ENCODE measurements at regions not wholly inside any gene's neighbourhood (a gene's known extent, or its start where the extent isn't known, plus 50 kb on each side); places are given as distances from the start of the nearest gene placed in this dataset.
"Not testable (repeated sequence)": the region's sequence is repeated elsewhere in the genome, so short reads cannot be mapped to it uniquely, and the experiment has no call there.

DNA sequence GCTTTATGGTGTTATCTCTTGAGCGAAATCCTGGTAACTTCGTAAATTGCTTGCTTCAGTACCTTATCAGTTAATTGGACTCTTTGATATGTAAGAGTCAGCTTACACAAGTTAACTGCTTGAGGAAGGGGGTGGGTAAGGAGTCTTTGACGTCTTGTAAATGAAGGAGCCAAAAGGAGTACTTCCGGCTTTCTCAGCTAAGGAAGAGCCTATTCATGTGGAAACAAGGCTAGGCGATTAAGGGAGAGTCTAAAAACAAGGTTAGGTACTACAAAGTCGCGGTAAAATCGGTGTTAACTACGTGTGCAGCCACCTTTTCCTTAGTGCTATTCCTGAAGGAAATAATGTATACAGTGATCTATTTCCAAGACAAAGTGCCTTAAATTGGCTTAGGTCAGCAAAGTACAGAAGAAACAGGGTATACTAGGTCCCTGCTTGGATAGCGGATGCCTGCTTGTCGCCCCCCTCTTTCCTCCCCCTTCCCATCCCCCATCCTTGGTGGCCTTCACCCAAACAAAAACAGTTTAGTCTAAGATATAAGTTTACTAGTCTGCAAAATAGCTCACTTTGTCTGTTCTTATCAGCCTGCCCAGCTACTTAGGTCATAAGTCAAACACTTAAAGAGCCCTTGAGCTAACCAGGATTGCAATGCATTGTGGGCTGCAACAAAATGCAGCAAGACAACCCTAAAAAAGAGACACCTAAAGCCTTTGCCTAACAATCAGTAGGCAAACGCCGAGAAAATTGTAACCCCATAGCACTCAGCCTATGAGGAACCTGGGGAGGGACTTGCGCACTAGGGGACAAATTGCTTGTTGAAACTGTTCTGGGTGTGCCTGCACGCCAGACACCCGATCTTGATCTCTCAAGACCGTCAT lies 147.3 kb downstream of the TRIM27 start:
- peaks cover 88% of the 10 kb centered on the region for H3K27me3 Mint-ChIP-seq
- peaks cover 15% of the 10 kb centered on the region for H3K36me3 Mint-ChIP-seq (ENCODE audit: low read depth)
- ATAC-seq (no peak), DNase-seq (no peak)
- peaks cover 5% of the 10 kb centered on the region for H3K4me1 Mint-ChIP-seq
- H3K9me3 Mint-ChIP-seq: peaks cover 48% of the 10 kb centered on the region
- no peak overlapping the region for H3K27ac Mint-ChIP-seq
- no peak overlapping the region for H3K4me3 Mint-ChIP-seq

DNA sequence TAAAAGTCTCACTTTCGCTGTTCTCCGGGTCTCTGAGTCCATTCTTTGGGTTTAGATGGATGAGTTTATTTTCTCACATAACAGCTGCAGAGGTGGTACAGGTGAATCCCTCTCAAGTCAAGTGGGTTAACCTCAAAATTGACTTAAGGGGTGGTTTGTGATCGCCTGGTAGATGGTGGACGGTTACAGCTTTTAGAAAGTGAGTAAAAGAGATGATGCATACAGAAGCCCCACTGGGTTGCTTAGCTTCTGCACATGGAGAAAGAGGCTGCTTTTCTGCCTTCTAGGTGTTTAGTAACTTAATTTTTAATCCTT lies 146.7 kb downstream of the TRIM27 start:
- Mint-ChIP-seq H3K27me3 (peaks cover 87% of the 10 kb centered on the region), H3K4me3 (no peak overlapping the region), H3K4me1 (peaks cover 9% of the 10 kb centered on the region), H3K27ac (no peak overlapping the region), H3K9me3 (peaks cover 52% of the 10 kb centered on the region), H3K36me3 (ENCODE audit: low read depth) (peaks cover 17% of the 10 kb centered on the region)
- no peak for DNase-seq
- ATAC-seq: no peak

DNA sequence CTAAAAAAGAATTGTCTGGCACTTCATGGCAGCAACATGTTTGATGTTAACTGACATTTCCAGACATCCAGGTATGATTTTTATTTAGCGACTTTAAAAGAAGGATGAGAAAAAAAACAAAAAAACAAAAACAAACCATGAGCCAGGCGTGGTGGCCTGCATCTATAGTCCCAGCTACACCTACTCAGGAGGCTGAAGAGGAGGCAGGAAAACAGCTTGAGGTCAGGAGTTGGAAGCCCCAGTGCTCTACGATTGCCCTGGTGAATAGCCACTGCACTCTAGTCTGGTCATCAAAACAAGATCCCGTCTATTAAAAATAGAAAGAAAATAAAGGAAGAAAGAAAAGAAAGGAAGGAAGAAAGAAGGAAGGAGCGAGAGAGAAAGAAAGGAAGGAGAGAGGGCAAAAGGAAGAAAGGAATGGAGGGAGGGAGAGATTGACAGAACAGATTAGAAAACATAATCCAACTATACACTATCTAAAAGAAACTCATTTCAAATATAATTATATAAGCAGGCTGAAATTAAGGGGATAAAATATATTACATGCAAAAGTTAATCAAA lies 141.6 kb downstream of the TRIM27 start:
- H3K36me3 Mint-ChIP-seq (ENCODE audit: low read depth): peaks cover 16% of the 10 kb centered on the region
- H3K4me3 Mint-ChIP-seq: no peak overlapping the region
- peaks cover 83% of the 10 kb centered on the region for H3K27me3 Mint-ChIP-seq
- DNase-seq (no peak), ATAC-seq (no peak)
- H3K4me1 Mint-ChIP-seq: peaks cover 6% of the 10 kb centered on the region
- peaks cover 49% of the 10 kb centered on the region for H3K9me3 Mint-ChIP-seq
- H3K27ac Mint-ChIP-seq: no peak overlapping the region

DNA sequence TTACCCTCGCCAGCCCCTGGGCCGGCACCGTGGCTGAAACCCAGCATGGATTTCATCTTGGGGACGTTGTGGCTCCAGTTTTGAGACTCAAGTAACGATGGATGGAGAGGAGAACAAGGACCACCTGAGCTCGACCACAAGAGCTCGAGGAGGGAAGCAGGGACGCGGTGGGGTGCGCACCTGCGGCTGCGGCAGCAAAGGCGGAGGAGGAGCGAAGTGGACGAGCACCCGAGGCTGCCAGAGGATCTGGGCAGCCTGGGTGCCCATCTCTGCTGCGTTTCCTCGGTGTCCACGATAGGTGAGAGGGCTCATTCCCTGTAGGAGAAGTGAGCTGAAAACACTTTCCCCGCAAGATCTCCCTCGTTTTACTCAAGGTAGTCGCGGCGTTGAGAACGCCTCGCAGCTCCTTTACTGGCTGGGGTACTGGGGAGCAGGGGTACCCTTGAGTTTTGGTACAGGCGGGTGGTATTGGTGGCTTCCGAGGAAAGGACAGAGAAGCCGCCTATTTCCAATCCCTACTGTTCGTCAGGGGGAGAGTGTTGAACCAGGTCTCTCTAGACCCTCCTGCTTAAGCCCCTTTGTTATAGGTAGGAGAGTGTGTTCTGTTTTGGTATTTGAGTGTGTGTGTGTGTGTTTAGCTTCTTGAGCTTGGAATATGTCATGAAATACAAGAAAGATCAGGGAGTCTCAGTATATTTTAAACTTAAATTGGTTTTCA lies 137.7 kb downstream of the TRIM27 start:
- Mint-ChIP-seq H3K4me3 (no peak overlapping the region), H3K9me3 (peaks cover 45% of the 10 kb centered on the region), H3K4me1 (peaks cover 19% of the 10 kb centered on the region), H3K36me3 (ENCODE audit: low read depth) (peaks cover 21% of the 10 kb centered on the region), H3K27ac (no peak overlapping the region), H3K27me3 (peaks cover 89% of the 10 kb centered on the region)
- DNase-seq (no peak), ATAC-seq (no peak)

DNA sequence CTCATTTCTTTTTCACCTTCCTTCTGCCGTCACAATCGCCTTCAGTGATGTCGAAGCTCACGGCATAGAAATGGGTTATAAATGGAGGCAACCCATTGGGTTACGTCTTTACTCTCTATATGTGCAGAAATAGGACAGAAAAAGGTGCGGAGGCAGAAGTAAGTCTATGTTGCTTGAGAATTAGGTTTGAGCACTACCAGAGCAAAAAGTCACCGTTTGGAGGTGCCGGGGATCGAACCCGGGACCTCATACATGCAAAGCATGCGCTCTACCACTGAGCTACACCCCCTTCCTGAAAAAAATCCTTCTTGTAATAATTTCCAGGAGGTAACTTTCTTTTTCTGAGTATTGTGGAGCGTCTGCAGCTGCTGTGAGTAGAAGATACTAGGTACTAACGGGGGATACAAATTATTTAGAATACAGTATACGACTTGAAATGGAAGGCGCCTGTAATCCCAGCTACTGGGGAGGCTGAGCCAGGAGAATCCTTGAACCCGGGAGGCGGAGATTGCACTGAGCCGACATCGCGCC lies 134.2 kb downstream of the TRIM27 start:
- H3K27me3 Mint-ChIP-seq: peaks cover 92% of the 10 kb centered on the region
- H3K36me3 Mint-ChIP-seq (ENCODE audit: low read depth): peaks cover 16% of the 10 kb centered on the region
- ATAC-seq (peak; percentile 92), DNase-seq (peak; percentile 54)
- peak overlapping the region; percentile 92 for H3K27ac Mint-ChIP-seq
- H3K4me3 Mint-ChIP-seq: peak overlapping the region; percentile 80
- H3K4me1 Mint-ChIP-seq: peaks cover 20% of the 10 kb centered on the region
- H3K9me3 Mint-ChIP-seq: peaks cover 43% of the 10 kb centered on the region

DNA sequence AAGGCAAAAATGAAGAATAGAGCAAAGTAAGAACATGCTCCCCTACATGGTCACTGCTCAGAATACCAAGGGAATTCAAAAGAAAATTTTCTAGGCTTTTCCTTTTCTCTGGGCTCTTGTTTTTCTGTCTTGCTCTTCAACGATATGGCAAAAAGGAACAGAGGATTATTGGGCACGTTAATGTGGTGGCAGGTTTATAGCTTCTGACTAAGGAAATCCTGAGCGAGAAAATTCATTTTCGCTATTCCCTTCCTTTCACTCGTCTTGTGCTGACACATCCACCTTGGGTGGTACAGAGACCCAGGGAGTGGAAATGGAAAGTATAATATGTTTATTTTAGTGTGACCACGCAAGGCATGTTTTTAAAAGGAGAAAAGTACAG lies 132.8 kb downstream of the TRIM27 start:
- Mint-ChIP-seq H3K36me3 (ENCODE audit: low read depth) (peaks cover 15% of the 10 kb centered on the region), H3K9me3 (peaks cover 41% of the 10 kb centered on the region), H3K27me3 (peaks cover 94% of the 10 kb centered on the region), H3K4me3 (no peak overlapping the region), H3K4me1 (peaks cover 28% of the 10 kb centered on the region), H3K27ac (peak overlapping the region; percentile 78)
- ATAC-seq (no peak), DNase-seq (no peak)

DNA sequence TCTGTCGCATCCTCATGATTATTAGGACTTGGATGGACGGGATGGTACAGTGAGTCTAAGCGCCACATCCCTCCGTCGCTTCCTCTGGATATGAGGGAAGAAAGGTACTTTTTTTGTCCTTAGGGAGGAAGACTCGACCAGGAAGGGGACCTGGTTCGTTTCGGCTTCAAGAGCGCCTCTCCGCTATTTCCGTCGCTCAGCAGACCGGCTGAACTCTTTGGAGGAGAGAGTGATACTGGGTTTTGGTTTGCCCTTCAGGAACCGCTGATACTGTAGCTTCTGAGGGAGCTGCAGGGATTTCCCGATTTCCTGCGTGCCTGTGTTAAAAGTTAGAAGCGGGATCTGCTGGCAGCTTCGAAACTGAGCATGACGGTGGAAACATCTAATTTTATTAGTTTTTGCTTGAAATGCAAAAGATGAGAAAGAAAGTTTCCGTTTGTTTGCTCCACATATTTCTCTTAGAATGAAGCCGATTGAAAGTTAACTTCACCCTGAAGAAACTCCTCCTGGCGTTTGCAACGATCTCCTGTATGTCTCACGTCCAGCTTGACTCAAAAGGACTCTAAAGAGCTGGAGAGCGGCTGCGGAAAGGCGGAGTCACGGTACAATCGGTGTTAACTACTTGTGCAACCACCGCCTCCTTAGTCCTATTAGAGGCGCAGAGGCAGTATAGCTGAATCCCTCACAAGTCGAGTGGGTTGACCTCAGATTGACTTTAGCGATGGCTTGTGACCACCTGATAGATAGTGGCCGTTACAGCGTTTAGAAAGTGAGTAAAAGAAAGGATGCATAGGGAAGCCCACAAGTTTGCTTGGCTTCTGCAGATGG lies 129.4 kb downstream of the TRIM27 start:
- Mint-ChIP-seq H3K4me3 (peak overlapping the region; percentile 43), H3K27ac (no peak overlapping the region), H3K9me3 (peaks cover 34% of the 10 kb centered on the region), H3K4me1 (peaks cover 31% of the 10 kb centered on the region), H3K27me3 (peaks cover 87% of the 10 kb centered on the region), H3K36me3 (ENCODE audit: low read depth) (peaks cover 10% of the 10 kb centered on the region)
- DNase-seq: no peak
- ATAC-seq: no peak

DNA sequence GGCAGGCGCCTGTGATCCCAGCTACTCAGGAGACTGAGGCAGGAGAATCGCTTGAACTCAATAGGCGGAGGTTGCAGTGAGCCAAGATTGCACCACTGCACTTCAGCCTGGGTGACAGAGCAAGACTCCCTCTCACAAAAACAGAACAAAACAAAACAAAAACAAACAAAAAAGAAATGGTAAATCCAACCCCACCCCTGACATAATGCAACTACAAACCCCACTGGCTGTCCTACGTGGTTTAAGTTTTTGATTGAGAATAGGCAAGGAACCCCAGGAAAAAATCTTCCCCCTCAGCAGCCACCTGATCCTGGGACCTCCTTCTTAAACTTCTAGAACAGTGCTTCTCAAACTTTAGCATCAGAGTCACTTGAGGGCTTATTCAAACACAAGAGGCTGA lies 123.1 kb downstream of the TRIM27 start:
- not testable (repeated sequence) for ATAC-seq; DNase-seq; H3K4me3 Mint-ChIP-seq; H3K36me3 Mint-ChIP-seq (ENCODE audit: low read depth); H3K27ac Mint-ChIP-seq
- H3K9me3 Mint-ChIP-seq: peaks cover 14% of the 10 kb centered on the region
- H3K27me3 Mint-ChIP-seq: peaks cover 79% of the 10 kb centered on the region
- peaks cover 17% of the 10 kb centered on the region for H3K4me1 Mint-ChIP-seq

DNA sequence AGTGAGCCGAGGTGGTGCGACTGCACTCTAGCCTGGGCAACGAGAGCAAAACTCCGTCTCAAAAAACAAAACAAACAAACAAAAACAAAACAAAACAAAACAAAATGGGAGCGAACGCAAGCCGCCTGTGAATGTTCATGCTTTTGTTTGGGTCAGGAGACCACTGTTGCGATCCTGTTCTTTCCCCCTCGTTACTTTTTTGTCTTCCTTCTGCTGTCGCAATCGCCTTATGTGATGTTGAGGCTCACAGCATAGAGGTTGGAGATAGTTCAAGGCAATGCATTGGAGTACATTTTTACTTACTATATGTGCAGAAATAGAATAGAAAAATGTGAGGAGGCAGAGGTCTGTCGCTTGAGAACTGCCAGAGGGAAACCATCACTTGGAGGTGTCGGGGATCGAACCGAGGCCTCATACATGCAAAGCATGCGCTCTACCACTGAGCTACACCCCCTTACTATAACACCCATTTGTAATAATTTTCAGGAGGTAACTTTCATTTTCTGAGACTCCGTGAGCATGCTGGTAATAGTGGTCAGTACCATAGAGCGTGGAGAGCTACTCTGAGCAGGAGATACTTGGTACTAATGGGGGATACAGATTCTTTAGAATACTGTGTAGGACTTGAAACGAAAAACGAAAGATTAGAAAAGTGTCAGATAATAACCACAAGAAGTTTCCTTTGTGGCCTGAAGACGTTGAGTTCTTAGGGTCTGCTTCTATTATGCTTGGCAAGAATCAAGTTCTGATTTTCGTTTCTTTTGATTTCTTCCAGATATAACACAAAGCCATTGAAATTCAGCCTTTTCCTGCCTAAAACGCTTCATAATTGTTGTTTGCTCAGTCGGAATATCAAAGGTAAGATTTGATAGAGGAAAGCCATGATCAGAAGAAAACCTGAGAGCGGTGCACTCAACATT lies 121.1 kb downstream of the TRIM27 start:
- DNase-seq (peak; percentile 30), ATAC-seq (peak; percentile 98)
- Mint-ChIP-seq H3K4me3 (peak overlapping the region; percentile 34), H3K36me3 (ENCODE audit: low read depth) (peaks cover 7% of the 10 kb centered on the region), H3K4me1 (peaks cover 8% of the 10 kb centered on the region), H3K9me3 (peaks cover 8% of the 10 kb centered on the region), H3K27ac (peak overlapping the region; percentile 79), H3K27me3 (peaks cover 78% of the 10 kb centered on the region)

DNA sequence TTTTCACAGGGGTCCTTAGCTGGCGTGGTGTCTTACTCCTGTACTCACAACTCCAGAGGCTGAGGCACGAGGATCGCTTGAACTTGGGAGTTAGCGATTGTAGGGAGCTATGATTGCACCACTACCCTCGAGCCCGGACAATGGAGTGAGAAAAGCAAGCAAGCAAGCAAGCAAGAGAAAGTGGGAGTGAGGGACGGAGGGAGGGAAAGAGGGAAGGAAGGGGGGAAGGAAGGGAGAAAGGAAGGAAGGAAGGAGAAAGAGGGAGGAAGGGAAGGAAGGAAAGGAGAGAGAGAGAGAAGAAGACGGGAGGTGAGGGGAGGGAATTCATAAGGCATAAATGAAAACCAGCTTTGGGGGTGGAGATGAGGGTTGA lies 120.5 kb downstream of the TRIM27 start:
- no peak for DNase-seq
- H3K27me3 Mint-ChIP-seq: peaks cover 80% of the 10 kb centered on the region
- no peak overlapping the region for H3K27ac Mint-ChIP-seq
- no peak overlapping the region for H3K4me3 Mint-ChIP-seq
- H3K9me3 Mint-ChIP-seq: peaks cover 14% of the 10 kb centered on the region
- peaks cover 10% of the 10 kb centered on the region for H3K4me1 Mint-ChIP-seq
- peaks cover 9% of the 10 kb centered on the region for H3K36me3 Mint-ChIP-seq (ENCODE audit: low read depth)
- no peak for ATAC-seq

DNA sequence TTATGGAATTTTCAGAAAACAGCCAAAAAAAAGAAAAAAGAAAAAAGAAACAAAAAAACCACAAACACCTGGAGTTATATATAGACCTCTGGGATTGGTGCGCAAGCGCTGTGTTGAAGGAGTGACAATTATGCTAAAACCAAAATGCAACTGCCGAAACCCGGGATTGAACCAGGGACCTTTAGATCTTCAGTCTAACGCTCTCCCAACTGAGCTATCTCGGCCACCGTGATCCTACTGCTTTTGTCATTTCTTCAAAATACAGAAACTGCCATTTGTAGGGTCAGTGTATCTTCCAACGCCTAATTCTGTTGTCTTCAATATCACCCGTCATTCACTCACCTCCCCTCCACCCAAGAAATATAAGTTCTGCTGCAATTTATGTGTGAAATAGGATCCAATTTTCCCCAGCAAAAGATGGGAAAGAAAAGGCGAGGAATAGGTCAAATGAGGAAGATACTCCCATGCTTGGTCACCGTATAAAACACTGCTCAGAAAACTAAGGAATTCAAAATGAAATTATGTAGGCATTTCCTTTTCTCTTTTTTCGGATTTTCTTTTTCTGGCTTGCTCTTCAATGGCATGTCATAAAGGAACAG lies 116.0 kb downstream of the TRIM27 start:
- ATAC-seq (peak; percentile 69), DNase-seq (peak; percentile 59)
- Mint-ChIP-seq H3K9me3 (peaks cover 29% of the 10 kb centered on the region), H3K4me3 (no peak overlapping the region), H3K36me3 (ENCODE audit: low read depth) (peaks cover 18% of the 10 kb centered on the region), H3K27ac (peak overlapping the region; percentile 76), H3K4me1 (peaks cover 19% of the 10 kb centered on the region), H3K27me3 (peaks cover 92% of the 10 kb centered on the region)

DNA sequence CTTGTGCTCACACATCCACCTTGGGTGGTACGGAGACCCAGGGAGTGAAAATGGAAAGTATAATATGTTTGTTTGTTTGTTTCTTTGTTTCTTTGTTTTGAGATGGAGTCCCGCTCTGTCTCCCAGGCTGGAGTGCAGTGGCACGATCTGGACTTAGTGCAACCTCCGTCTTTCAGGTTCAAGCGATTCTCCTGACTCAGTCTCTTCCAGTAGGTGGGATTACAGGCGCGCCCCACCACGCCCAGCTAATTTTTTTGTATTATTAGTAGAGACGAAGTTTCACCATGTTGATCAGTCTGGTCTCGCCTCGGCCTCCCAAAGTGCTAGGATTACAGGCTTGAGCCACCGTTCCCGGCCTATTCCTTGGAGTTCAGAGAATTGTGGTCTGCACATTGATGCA lies 115.4 kb downstream of the TRIM27 start:
- peaks cover 92% of the 10 kb centered on the region for H3K27me3 Mint-ChIP-seq
- no peak for ATAC-seq
- H3K4me3 Mint-ChIP-seq: no peak overlapping the region
- H3K9me3 Mint-ChIP-seq: peaks cover 31% of the 10 kb centered on the region
- H3K36me3 Mint-ChIP-seq (ENCODE audit: low read depth): peaks cover 21% of the 10 kb centered on the region
- no peak for DNase-seq
- H3K27ac Mint-ChIP-seq: no peak overlapping the region
- peaks cover 17% of the 10 kb centered on the region for H3K4me1 Mint-ChIP-seq
